Stimulated activated CD8-positive, alpha-beta memory T cell treated with anti-CD3 and anti-CD28 coated beads, Interleukin-7, amount 100 ng/mL, for 48 hours (primary cell): ENCODE measurements at regions not wholly inside any gene's neighbourhood (a gene's known extent, or its start where the extent isn't known, plus 50 kb on each side); places are given as distances from the start of the nearest gene placed in this dataset.

Experiments
- DNase-seq, 2 donors: peaks; one replicate each; pipeline ENCODE4 v3.0.0-alpha.2; 2020; ENCODE audit warnings: low read depth in 1 of 2; ENCODE audit errors: extremely low read depth in 1 of 2

DNA sequence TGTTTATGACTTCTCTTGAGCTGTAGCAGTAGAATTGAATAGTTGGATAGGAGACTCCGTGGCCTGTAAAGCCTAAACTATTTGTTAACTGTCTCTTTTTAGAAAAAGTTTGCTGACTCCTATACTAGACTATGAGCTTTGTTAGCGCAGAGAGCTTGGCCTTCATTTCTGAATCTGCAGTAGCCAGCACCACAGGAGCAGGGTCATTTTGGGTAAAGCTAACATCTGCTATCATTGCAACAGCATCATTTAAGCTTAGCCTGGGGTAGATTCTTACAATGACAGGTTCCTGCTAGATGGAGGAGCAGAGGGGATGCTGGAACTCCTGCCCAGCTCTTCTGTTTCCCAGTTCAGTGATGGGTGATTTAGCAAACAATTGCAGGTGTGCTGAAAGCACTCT is 133.7 kb upstream of the ASTN2 start:
- no peak for DNase-seq

DNA sequence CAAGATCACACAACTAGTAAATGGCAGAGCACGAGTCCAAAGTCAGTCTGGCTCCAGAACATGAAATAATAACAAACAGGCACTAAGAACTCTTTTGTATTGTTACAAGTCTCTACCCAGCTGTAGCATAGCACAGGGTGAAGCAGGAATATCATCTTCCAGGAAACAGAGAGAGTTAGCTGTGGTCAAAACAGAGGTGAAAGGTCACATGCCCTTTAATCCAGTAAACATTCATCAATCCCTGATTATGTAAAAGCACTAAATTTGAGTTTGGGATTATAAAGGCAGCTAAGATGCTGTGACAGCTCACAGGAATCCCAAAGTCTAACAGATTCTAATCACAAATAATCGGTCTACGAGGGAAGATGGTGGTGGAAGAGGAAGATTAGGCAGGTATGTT is 133.0 kb upstream of the ASTN2 start:
- DNase-seq: no peak

DNA sequence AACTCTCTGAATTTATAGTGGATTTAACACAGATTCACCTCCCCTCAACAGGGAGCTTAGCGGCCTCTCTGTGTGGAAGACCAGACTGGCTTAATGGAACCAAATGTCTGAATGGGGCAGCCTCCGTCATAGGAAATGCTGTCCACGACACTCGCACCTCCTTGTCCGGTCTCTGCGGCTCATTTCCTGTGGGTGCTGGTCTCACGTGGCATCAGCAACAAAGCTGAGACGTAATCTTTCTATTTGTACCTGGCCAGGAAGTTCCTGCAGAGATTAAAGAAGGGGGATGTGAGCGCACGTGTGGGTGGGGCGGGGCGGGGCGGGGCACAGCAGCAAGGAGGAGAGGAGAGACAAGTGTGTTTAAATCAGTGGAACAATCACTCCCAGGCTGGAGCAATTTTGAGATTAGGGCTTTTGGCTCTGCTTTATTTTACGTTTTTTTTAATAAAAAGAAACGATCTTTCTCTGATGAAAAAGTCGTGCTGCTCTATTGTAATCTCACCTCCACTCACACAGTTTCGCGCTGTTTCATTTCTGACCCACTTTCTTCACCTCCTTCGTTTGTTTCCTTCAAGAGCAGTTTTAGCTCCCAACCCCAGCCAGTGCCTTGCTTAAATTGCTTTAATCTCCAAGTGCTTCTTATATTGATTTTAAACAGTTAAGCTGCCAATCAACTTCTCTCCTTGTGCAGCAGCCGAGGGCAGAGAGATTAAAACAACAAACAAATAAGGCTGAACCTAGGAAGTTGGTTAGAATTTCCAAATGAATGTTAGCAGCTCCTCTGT is 132.2 kb upstream of the ASTN2 start:
- DNase-seq: no peak

DNA sequence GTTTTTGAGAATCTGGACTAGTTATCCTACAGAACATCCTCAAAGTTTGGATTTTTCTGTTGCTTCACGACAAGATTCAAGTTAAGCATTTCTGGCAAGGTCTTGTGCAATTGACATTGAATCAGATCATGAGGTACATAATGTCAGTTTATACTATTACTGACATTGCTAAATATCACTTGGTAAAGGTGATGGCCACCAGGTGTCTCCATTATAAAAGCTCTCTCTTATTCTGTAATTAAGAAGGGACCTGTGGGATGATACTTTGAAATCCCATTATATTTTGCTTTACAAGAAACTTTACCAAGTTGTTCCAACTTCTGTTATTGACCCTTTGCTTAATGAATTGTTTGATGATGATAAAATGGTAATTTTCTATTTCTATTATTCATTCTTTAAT is 131.0 kb upstream of the ASTN2 start:
- no peak for DNase-seq

DNA sequence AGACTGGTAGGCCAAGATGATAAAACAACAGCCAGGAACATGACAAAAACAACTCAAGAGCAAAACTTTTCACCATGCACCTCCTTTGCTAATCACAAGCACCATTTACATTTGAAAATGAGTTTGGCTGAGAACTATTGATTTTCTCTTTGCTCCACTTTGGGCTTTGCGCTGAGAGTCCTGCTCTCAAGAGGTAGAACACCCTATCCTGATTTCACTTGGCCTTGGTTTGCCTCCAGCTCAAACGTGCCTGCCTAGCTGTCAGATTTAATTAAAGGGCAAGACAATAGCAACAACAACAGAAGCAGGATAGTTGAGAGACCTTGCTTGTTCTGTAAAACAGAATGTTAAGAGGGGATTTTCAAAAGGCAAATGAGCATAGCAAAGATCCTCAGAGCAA is 128.2 kb upstream of the ASTN2 start:
- no peak for DNase-seq

DNA sequence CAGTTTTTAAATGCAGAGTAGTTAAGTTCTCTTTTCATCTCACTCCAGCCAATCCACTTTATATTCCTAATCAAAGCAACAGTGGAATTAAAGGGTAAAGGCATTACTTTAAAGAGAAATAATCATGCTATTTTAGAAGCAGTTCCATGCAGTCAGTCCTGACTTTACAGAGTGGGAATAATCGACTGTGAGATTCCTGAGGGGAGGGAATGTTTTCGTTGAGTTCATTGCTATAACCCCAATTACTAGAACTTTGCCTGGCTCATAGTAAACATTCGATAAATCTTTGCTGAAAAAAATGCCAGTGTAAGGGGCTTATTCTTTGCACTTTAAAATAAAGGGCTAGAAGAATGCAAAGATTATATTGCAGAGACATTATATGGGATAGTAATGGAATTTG is 127.2 kb upstream of the ASTN2 start:
- DNase-seq: no peak

DNA sequence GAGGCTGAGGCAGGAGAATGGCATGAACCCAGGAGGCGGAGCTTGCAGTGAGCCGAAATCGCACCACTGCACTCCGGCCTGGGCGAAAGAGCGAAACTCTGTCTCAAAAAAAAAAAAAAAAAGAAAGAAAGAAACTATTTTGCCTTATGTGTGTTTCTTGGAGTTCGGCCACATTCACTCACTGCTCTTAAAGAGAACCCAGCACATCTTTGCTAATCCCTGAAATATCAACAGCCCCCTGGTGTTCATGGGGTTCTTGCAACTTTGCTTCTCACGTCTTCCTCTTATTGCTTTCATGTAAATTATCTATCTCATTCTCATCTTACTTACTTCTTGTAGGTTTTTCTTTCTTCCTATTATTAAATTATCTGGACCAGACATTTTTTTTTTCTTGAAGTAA is 126.3 kb upstream of the ASTN2 start:
- no peak for DNase-seq

DNA sequence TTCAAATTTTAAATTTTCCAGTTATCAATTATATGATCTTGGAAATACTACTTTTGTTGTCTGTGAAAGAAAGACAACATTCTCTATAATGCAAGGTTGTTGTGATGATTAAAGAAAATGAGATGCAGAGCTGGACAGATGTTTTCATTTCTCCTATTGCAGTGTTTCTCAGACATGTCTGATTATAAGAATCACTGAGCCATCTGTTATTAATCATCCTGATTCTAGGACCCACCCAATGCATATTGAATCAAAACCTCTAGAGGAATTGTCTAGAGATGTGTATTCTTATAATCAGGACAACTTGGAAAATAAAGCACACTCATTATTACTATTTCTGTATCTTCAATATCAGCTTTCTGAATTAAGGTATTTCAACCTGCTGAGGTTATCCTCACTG is 121.1 kb upstream of the ASTN2 start:
- DNase-seq: no peak

DNA sequence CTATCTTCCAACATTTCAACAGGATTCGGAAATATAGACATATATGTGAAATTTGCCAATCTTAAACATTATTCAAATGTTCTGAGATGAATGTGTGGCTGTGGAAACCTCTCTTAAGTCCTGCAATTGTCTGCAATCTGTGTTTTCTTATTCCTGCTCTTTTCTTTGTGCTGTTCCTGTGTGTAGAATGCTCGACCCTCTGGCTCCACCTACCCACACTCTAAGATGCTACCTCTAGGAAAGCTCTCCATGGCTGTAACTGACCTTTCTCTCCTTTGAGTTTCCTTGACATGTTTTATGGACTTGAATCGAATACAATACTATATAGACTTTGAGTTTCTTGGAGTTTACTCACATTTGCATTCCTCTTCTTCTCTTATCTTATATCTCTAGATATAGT is 120.6 kb upstream of the ASTN2 start:
- no peak for DNase-seq

DNA sequence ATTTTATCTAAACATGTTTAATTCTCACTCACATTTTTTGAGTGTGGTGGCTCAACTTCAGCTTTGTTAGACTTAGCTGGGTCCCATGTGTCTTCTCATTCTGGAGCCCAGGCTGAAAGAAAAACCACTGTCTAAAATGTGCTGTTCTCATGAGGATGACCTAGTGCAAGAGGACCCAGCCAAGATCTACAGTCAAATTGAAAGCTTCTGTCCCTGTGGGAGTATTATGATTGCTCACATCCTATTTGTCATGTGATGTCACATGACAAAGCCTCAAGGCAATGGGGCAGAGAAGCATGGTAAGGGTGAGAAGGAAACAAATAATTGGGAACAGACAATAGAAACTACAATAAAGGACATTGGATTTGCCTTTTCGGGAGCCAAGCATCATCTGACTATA is 113.4 kb upstream of the ASTN2 start:
- DNase-seq: no peak

DNA sequence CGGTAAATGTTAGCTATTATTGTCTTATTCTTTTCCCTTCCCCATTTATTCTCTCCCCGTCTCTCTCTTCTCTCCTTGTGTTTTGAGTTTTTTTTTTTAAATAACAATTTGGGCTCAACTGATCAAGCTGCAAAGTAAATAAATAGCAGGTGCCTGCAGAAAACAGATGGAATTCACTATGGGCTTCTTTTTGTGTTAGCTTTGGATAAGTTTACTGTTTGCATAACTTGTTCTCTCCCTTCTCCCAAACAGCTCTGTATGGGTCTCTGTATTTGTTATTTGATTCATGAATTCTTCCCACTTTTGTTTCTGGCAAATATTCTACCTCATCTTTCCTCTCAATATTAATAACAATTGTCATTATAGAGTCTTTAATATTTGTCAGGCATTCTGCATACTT is 111.8 kb upstream of the ASTN2 start:
- DNase-seq: no peak

DNA sequence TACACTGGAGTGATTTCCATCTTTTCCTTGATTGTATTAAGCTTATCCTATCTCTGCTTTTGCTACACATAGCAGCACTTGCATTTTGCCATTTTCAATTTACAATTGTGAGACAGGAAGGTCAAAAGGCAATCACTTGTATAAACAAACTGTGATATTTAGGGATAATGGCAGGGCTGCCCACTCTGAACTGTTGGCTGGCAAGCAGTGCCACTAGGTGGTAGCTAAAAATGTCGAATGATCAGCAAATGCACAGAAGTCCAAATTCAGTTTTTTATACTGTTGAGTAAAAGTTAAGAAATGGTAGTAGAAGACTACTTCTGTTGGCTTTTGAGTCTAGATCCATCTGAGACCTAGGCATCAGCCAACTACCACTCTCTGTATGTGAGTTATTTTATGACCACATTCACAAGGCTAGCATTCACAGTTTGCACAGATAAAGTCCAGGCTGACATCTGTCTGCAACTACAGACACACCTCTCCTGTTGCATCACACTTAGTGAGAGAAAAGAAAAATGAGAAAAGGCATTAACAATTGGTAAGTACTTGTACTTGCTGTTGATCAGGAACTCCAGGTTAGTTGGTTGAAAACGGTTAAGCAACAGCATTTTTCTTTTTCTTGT is 108.8 kb upstream of the ASTN2 start:
- DNase-seq: no peak

DNA sequence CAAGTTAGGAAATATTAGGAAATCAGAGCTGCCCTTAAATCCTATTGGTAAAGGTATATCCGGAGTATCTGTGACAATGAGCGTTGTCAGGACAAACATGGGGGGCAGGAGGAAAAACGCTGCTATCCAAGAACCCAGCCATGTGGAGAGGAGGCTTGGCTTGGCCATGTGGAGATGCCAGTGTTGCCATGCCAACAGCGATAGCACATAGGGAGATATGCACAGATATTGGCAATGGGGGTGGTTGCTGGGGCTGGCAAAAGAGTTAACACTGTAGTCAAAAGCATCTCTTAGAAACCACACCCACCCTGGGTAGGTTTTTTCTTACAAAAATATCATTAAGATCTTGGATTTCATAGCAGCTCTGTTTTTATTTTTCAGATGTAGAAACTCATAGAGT is 106.4 kb upstream of the ASTN2 start:
- no peak for DNase-seq

DNA sequence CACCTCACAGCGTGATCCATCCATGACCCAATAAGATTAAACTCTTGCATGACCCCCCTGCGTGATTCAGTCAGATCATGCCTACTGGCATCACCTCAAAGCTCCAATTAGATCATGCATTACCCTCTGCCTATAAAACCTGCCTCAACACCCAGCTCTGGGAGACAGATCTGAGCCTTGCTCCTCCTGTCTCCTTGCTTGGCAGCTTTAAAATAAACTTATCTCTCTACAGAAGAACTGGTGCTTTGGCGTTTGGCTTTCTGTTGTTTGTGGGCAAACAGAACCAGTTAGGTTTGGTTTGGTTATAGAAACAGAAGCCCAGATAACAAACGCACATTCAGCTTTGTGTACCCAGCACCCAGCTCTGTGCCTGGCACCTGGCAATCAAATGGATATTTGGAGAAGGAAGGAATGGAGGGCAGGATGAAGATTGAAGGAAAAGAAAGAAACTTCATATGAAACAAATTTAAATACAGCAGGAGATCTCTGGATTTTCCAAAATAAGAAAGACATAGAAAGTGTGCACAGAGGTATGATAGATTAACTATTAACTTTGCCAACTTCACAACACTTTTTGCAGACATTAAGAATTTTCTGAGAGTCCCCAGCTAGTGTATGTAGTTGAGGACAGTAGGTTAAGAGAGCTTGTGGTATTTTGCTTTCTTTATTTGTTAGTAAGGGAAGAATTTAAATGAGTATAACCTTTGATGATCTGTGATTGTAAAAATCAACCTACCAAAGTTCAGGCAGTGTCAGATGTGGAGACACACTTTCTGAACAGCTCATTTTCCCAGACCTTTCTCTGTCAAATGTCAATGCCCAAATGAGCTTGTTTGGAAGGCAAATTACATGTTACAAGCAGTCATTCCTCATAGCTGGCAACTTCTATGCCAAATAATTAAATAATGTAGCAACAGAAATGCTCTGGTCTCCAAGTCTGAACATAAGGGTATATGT is 102.1 kb upstream of the ASTN2 start:
- DNase-seq: no peak

DNA sequence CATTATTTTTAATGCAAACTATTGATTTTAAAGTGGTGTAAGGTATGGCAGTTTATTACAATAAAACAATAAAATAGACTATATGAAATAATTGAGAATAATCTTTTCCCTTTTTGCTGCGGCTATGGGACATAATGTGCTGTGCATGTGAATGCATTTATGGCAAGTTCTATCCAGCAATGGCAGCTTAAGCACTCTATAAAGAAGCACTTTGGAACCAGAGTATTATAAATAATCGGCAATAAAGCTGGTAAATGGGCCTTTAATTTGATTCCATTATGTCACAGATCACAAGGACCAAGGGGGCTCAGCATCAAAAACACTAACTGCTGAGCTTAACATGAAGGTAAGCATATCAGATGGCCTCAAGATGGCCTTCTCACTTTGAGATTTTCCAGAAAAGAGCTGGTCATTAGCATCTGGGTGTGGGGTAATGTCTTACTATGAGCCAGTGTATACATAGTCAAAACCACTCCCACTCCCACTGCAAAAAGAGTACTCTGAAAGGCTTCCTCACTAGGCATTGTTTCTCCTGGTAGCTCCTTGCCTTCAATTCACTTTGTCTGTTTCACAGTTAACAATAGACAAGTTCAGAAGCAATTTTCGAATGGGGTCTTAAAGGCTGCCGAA is 97.1 kb upstream of the ASTN2 start:
- no peak for DNase-seq

DNA sequence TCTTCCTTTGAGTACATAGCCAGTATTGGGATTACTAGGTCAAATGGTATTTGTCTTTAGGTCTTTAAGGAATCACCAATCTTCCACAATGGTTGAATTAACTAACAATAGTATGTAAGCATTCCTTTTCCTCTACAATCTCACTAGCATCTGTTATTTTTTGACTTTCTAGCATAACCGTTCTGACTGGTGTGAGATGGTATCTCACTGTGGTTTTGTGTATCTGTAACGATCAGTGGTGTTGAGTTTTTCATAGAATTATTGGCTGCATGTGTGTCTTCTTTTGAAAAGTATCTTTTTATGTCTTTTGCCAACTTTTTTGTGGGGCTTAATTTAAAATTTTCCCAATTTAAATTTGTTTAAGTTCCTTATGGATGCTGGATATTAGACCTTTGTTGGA is 81.5 kb upstream of the ASTN2 start:
- DNase-seq: no peak

DNA sequence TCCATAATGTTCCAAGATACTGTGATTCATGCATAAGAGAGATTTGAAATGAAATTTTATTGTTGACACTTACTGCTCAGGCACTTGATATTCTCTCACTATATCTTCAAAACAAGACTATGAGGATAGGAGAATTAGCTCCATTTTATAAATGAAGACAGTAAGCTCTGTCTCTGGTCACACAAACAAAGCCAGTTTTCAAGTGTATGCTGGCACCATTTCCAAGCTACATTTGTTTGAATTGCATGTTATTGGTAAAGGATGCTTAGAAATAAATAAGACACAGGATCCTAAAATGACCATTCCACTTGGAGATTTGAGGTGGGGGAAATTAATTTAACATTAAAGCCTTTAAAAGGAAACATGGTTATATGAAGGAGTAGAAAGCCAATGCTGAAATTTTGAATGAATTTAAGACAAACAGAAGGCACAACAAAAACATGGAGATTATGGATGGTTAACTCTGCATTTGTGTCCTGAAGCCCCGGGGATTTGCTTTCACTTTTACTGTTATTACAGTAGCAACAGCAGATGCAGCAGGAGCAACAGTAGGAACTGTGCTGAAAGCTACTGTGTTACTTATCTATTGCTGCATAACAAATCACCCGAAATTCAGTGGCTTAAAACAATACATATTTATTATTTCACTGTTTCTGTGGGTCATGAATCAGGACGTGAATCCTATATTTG is 79.7 kb upstream of the ASTN2 start:
- DNase-seq: no peak

DNA sequence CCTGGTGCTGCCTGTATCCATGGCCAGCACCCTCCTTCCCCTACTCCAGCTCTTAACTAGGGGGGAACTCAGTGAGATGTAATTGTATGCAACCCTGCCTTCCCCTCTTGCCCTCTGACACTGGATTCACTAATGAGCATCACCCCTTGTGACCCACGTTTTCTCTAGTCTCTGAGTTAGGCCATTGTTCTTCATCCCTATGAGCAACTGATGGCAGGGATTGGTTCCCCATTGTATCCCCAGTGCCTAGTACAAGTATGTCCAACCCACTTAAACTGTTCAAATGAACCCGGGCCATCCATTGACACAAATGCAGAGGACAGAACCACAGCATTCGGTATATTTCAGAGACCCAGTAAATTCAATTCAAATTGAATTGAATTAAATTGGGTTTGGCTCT is 77.6 kb upstream of the ASTN2 start:
- no peak for DNase-seq

DNA sequence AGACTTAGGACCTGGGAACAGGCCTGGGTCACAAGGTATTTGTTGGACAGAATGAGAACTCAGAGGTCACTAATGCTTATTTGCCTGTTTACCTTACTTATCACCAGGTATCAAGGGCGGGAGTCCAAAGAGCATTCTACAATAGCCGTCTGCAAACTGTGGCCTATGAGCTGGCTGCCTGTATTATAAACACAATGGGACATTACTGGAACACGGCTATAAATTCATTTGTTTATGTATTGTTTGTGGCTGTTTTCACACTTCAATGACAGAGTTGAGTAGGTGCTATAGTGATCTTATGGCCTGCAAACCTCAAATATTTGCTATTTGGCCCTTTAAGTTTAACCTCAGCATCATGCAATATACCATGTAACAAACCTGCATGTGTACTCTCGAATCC is 76.6 kb upstream of the ASTN2 start:
- DNase-seq: no peak

DNA sequence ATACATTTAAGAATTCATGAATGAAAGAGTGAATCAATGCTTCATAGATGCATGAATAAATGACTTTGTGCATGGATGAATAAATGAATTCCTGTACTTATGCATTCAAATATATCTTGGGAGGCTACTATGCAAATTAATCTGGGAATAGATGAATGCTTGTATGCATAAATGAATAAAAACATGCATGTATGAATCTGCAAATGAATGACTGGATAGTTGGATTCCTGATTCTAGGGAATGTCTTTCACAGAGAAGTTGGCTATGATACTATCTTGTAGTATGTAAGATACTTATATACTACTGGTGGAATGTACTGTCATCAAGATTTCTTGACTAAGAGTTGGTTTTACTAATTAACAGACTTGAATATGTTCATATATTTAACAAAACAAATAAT is 75.3 kb upstream of the ASTN2 start:
- DNase-seq: no peak

DNA sequence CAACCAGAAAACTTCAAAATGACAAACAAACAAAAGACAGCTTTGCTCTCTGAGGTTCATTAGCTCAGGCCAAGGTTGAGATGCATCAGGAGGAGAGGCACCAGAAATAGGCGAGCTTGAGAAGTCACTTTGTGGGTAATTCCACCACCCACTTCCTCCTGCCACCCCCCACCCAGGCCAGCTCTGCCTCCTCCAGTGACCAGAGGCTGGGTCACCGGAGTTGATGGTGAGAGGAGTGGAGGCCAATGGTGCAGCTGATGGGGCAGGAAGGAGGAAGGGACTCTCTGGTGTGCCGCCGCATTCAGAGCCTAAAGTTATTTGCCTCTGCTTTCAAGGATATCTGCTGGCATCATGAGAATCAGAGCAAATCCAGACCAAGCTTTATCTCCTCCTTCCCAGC is 73.8 kb upstream of the ASTN2 start:
- no peak for DNase-seq
